ENCODE measurements at regions not wholly inside any gene's neighbourhood (a gene's known extent, or its start where the extent isn't known, plus 50 kb on each side); places are given as distances from the start of the nearest gene placed in this dataset.

GRCh38 chr7:1329261-1329660 is 96.6 kb downstream of the UNCX start:
- DNase-seq (no peak), ATAC-seq (ENCODE audit: low FRiP score in 2 of 2) (no peak)
- no peak overlapping the region for H3K27ac ChIP-seq
- H3K36me3 ChIP-seq = no peaks in the 10 kb centered on the region
- TF ChIP-seq POLR2A (IDR thresholded peaks at IDR 0.05) (no peak), EP300 (IDR thresholded peaks at IDR 0.05) (no peak), CTCF (IDR thresholded peaks at IDR 0.05) (no peak), POLR2AphosphoS5 (IDR thresholded peaks at IDR 0.05) (no peak)
- peaks cover 0 to 4% (median 0%) of the 10 kb centered on the region in 4 donors for H3K27me3 ChIP-seq
- H3K4me1 ChIP-seq = no peaks in the 10 kb centered on the region
- H3K4me3 ChIP-seq = no peak overlapping the region
- no peaks in the 10 kb centered on the region for H3K9me3 ChIP-seq
- WGBS, 2 donors = 83 to 88% methylated on average over 7 to 13 of the region's 13 CpGs

- ATAC-seq (ENCODE audit: low FRiP score in 2 of 2) = no peak
- Histone ChIP-seq H3K4me3 (no peak overlapping the region), H3K27me3 (peaks cover 0 to 4% (median 0%) of the 10 kb centered on the region in 4 donors), H3K4me1 (no peaks in the 10 kb centered on the region), H3K9me3 (no peaks in the 10 kb centered on the region), H3K36me3 (no peaks in the 10 kb centered on the region), H3K27ac (no peak overlapping the region)
- TF ChIP-seq POLR2A (IDR thresholded peaks at IDR 0.05) = no peak
- TF ChIP-seq CTCF (IDR thresholded peaks at IDR 0.05) = no peak
- TF ChIP-seq POLR2AphosphoS5 (IDR thresholded peaks at IDR 0.05) = no peak
- TF ChIP-seq EP300 (IDR thresholded peaks at IDR 0.05) = no peak
- peak in 1 of 2 donors; percentile 62 for DNase-seq
- WGBS, 2 donors = 63 to 77% methylated on average over 18 to 32 of the region's 38 CpGs
These were observed 97.5 kb downstream of the UNCX start for GRCh38 chr7:1329966-1330800.

GRCh38 chr7:1330801-1331425 is 98.2 kb downstream of the UNCX start:
- H3K4me3 ChIP-seq = no peak overlapping the region
- DNase-seq (peak in 1 of 2 donors; percentile 75), ATAC-seq (ENCODE audit: low FRiP score in 2 of 2) (no peak)
- no peak overlapping the region for H3K27ac ChIP-seq
- H3K27me3 ChIP-seq = peaks cover 0 to 4% (median 0%) of the 10 kb centered on the region in 4 donors
- WGBS, 2 donors = 84% methylated on average over 39 of the region's 39 CpGs
- H3K4me1 ChIP-seq = no peaks in the 10 kb centered on the region
- no peaks in the 10 kb centered on the region for H3K36me3 ChIP-seq
- TF ChIP-seq POLR2AphosphoS5 (IDR thresholded peaks at IDR 0.05) (no peak), POLR2A (IDR thresholded peaks at IDR 0.05) (no peak)
- H3K9me3 ChIP-seq = peaks cover 0 to 3% (median 0%) of the 10 kb centered on the region in 4 donors

- no peak overlapping the region for H3K27ac ChIP-seq
- no peak for ATAC-seq (ENCODE audit: low FRiP score in 2 of 2)
- H3K9me3 ChIP-seq = peaks cover 0 to 12% (median 4%) of the 10 kb centered on the region in 4 donors
- H3K27me3 ChIP-seq = peaks cover 0 to 4% (median 0%) of the 10 kb centered on the region in 4 donors
- TF ChIP-seq CTCF (IDR thresholded peaks at IDR 0.05) = no peak
- TF ChIP-seq EP300 (IDR thresholded peaks at IDR 0.05) = no peak
- TF ChIP-seq POLR2A (IDR thresholded peaks at IDR 0.05) = no peak
- no peak for TF ChIP-seq POLR2AphosphoS5 (IDR thresholded peaks at IDR 0.05)
- no peak overlapping the region for H3K4me3 ChIP-seq
- no peak for DNase-seq
- no peaks in the 10 kb centered on the region for H3K4me1 ChIP-seq
- WGBS, 2 donors = 49 to 60% methylated on average over 17 to 19 of the region's 21 CpGs
- H3K36me3 ChIP-seq = no peaks in the 10 kb centered on the region
These were observed 99.1 kb downstream of the UNCX start for GRCh38 chr7:1331561-1332467.

GRCh38 chr7:1336509-1336908 is 103.8 kb downstream of the UNCX start:
- ATAC-seq (ENCODE audit: low FRiP score in 2 of 2) (no peak), DNase-seq (no peak)
- Histone ChIP-seq H3K4me1 (no peaks in the 10 kb centered on the region), H3K27me3 (no peaks in the 10 kb centered on the region), H3K4me3 (no peak overlapping the region), H3K9me3 (peaks cover 0 to 19% (median 9%) of the 10 kb centered on the region in 4 donors), H3K27ac (no peak overlapping the region), H3K36me3 (no peaks in the 10 kb centered on the region)
- TF ChIP-seq POLR2AphosphoS5 (IDR thresholded peaks at IDR 0.05) (no peak), CTCF (IDR thresholded peaks at IDR 0.05) (no peak), POLR2A (IDR thresholded peaks at IDR 0.05) (no peak), EP300 (IDR thresholded peaks at IDR 0.05) (no peak)
- 82 to 95% methylated on average over 3 of the region's 3 CpGs for WGBS, 2 donors
